ENCODE measurements at regions not wholly inside any gene's neighbourhood (a gene's known extent, or its start where the extent isn't known, plus 50 kb on each side); places are given as distances from the start of the nearest gene placed in this dataset.

DNA sequence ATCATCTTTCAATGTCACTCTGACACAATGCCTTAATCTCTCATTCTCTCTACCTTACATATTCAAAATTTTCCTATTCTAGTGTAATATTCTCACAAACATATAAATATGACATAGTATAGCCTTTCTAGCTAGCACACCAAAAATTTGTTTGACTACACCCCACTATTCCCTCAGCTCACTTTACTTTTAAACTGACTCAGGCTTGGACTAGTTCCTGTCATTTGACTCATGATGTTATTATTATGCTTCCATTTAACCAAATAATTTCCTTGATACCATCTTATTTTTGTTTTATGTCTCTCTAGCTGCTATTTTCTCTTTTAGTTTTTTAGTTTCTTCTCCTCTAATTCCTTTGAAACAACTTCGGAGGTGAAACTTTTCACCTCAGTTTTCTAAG is 1745.6 kb upstream of the PCDH20 start:
- H3K27me3 ChIP-seq (ENCODE audit: low read depth, low read length), result no peaks in the 10 kb centered on the region
- no peaks in the 10 kb centered on the region for H3K4me1 ChIP-seq (ENCODE audit: control insufficient read depth in 1 of 2, insufficient read depth in 2 of 2, low read length in 2 of 2)
- no peak overlapping the region for H3K27ac ChIP-seq (ENCODE audit: low read length)
- no peaks in the 10 kb centered on the region for H3K36me3 ChIP-seq (ENCODE audit: control insufficient read depth in 1 of 2, insufficient read depth in 2 of 2, low read length in 2 of 2)
- no peak overlapping the region for H3K4me3 ChIP-seq (ENCODE audit: low read depth in 1 of 2, low read length in 2 of 2)
- no peaks in the 10 kb centered on the region for H3K9me3 ChIP-seq (ENCODE audit: control insufficient read depth in 1 of 2, low read length in 2 of 2)

GRCh38 chr13:63156816-63157215 is 1741.2 kb upstream of the PCDH20 start:
- Histone ChIP-seq H3K27ac (ENCODE audit: low read length) (no peak overlapping the region), H3K9me3 (ENCODE audit: control insufficient read depth in 1 of 2, low read length in 2 of 2) (no peaks in the 10 kb centered on the region), H3K4me1 (ENCODE audit: control insufficient read depth in 1 of 2, insufficient read depth in 2 of 2, low read length in 2 of 2) (no peaks in the 10 kb centered on the region), H3K27me3 (ENCODE audit: low read depth, low read length) (no peaks in the 10 kb centered on the region), H3K4me3 (ENCODE audit: low read depth in 1 of 2, low read length in 2 of 2) (no peak overlapping the region), H3K36me3 (ENCODE audit: control insufficient read depth in 1 of 2, insufficient read depth in 2 of 2, low read length in 2 of 2) (no peaks in the 10 kb centered on the region)

DNA sequence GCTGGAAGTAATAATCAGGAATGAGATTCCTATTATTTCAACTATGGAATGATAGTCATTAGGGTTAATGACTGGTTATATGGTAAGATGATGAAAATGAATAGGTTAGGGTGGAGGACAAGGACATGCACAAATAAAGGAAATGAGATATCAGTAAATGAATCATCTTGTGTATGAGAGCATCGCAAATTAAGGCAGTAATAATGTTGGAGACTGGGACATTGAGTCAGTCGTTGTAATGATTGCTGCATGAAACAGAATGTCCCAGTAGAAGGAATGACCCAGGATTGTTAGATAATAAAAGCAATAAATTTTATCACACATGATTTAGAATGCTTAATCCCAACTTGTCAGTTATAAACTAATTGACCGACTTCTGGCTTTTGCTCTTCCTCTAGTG is 1733.7 kb upstream of the PCDH20 start:
- Histone ChIP-seq H3K27me3 (ENCODE audit: low read depth, low read length) (no peaks in the 10 kb centered on the region), H3K4me3 (ENCODE audit: low read depth in 1 of 2, low read length in 2 of 2) (no peak overlapping the region), H3K9me3 (ENCODE audit: control insufficient read depth in 1 of 2, low read length in 2 of 2) (no peaks in the 10 kb centered on the region), H3K27ac (ENCODE audit: low read length) (no peak overlapping the region), H3K4me1 (ENCODE audit: control insufficient read depth in 1 of 2, insufficient read depth in 2 of 2, low read length in 2 of 2) (no peaks in the 10 kb centered on the region), H3K36me3 (ENCODE audit: control insufficient read depth in 1 of 2, insufficient read depth in 2 of 2, low read length in 2 of 2) (no peaks in the 10 kb centered on the region)

DNA sequence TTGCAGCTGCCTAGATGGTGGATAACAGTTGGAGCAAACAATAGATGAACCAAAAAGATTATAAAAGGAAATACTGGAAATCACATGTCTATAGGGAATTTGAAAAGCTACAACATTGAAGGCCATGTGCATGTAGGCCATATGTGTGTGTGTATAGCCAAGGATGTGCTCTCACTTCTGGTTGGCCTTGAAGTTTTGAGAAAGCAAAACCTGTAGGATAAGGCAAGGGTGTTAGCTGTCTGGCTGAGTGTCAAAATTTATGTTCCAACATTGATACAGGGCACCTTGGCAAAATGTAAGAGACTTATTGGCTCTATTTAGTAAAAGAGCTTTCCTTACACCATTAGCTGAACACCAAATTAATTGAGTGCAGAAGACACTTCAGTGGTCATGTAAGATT is 1723.6 kb upstream of the PCDH20 start:
- no peaks in the 10 kb centered on the region for H3K36me3 ChIP-seq (ENCODE audit: control insufficient read depth in 1 of 2, insufficient read depth in 2 of 2, low read length in 2 of 2)
- no peaks in the 10 kb centered on the region for H3K27me3 ChIP-seq (ENCODE audit: low read depth, low read length)
- no peaks in the 10 kb centered on the region for H3K9me3 ChIP-seq (ENCODE audit: control insufficient read depth in 1 of 2, low read length in 2 of 2)
- H3K4me3 ChIP-seq (ENCODE audit: low read depth in 1 of 2, low read length in 2 of 2), result no peak overlapping the region
- no peaks in the 10 kb centered on the region for H3K4me1 ChIP-seq (ENCODE audit: control insufficient read depth in 1 of 2, insufficient read depth in 2 of 2, low read length in 2 of 2)
- no peak overlapping the region for H3K27ac ChIP-seq (ENCODE audit: low read length)

DNA sequence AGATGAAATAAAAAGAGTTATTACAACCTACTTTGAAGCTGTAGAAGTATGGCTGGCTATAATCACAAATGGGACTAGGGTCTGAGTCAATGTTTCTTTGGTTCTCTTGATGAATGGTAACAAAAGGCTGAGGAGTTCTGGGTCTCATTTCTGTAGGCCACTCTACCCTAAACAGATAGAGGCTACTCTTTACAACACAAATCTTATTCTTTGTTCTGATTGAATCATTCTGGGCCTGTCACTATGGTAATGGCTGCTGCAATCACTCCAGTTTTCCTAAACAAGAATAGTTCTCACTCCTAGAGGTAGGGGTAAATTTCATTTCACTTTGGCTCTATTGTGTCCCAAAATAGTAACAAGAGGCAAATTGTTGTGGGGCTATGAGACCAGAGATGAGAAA is 1714.3 kb upstream of the PCDH20 start:
- H3K4me3 ChIP-seq (ENCODE audit: low read depth in 1 of 2, low read length in 2 of 2), result no peak overlapping the region
- H3K4me1 ChIP-seq (ENCODE audit: control insufficient read depth in 1 of 2, insufficient read depth in 2 of 2, low read length in 2 of 2), result no peaks in the 10 kb centered on the region
- H3K9me3 ChIP-seq (ENCODE audit: control insufficient read depth in 1 of 2, low read length in 2 of 2), result no peaks in the 10 kb centered on the region
- no peak overlapping the region for H3K27ac ChIP-seq (ENCODE audit: low read length)
- H3K36me3 ChIP-seq (ENCODE audit: control insufficient read depth in 1 of 2, insufficient read depth in 2 of 2, low read length in 2 of 2), result no peaks in the 10 kb centered on the region
- no peaks in the 10 kb centered on the region for H3K27me3 ChIP-seq (ENCODE audit: low read depth, low read length)

DNA sequence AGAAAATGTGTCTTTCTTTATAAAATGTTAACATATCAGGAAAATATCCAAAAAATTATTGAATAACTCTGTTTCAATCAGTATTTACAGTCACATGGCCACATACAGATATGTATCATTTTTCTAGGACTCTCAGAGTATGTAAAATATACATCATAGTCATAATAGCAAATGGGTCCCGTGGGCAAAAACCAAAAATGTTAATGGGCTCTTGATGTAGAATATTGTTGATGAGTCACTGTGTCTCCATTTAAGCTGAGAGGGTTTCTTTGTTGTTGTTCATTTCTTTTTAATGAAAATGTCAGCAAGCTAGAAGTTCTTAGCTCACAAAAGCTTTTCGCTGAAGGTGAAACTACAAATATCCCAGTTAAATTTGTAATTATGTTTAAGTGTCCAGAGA is 1713.1 kb upstream of the PCDH20 start:
- Histone ChIP-seq H3K4me3 (ENCODE audit: low read depth in 1 of 2, low read length in 2 of 2) (no peak overlapping the region), H3K9me3 (ENCODE audit: control insufficient read depth in 1 of 2, low read length in 2 of 2) (no peaks in the 10 kb centered on the region), H3K27me3 (ENCODE audit: low read depth, low read length) (no peaks in the 10 kb centered on the region), H3K4me1 (ENCODE audit: control insufficient read depth in 1 of 2, insufficient read depth in 2 of 2, low read length in 2 of 2) (no peaks in the 10 kb centered on the region), H3K36me3 (ENCODE audit: control insufficient read depth in 1 of 2, insufficient read depth in 2 of 2, low read length in 2 of 2) (no peaks in the 10 kb centered on the region), H3K27ac (ENCODE audit: low read length) (no peak overlapping the region)

GRCh38 chr13:63124863-63125262 is 1709.2 kb upstream of the PCDH20 start:
- H3K27ac ChIP-seq (ENCODE audit: low read length), result no peak overlapping the region
- H3K9me3 ChIP-seq (ENCODE audit: control insufficient read depth in 1 of 2, low read length in 2 of 2), result no peaks in the 10 kb centered on the region
- H3K27me3 ChIP-seq (ENCODE audit: low read depth, low read length), result no peaks in the 10 kb centered on the region
- no peaks in the 10 kb centered on the region for H3K4me1 ChIP-seq (ENCODE audit: control insufficient read depth in 1 of 2, insufficient read depth in 2 of 2, low read length in 2 of 2)
- no peaks in the 10 kb centered on the region for H3K36me3 ChIP-seq (ENCODE audit: control insufficient read depth in 1 of 2, insufficient read depth in 2 of 2, low read length in 2 of 2)
- H3K4me3 ChIP-seq (ENCODE audit: low read depth in 1 of 2, low read length in 2 of 2), result no peak overlapping the region

DNA sequence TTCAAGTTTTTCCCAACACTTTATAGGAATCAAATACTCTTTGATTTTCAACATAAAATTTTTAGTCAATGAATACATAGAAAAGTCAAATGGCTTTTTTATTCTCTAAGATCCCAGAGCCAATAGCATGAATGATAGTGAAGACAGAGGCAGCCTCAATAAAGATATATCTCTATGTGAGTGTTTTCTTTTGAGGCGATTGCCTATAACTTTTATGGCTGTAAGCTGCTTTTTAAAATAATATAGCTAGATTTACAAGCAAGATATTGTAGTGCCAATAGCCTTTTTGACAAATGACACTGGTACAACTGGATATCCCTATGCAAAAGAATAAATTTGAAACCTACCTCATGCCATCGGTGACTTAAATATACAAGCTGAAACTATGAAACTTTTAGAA is 1705.2 kb upstream of the PCDH20 start:
- Histone ChIP-seq H3K27ac (ENCODE audit: low read length) (no peak overlapping the region), H3K27me3 (ENCODE audit: low read depth, low read length) (no peaks in the 10 kb centered on the region), H3K9me3 (ENCODE audit: control insufficient read depth in 1 of 2, low read length in 2 of 2) (no peaks in the 10 kb centered on the region), H3K4me3 (ENCODE audit: low read depth in 1 of 2, low read length in 2 of 2) (no peak overlapping the region), H3K4me1 (ENCODE audit: control insufficient read depth in 1 of 2, insufficient read depth in 2 of 2, low read length in 2 of 2) (no peaks in the 10 kb centered on the region), H3K36me3 (ENCODE audit: control insufficient read depth in 1 of 2, insufficient read depth in 2 of 2, low read length in 2 of 2) (no peaks in the 10 kb centered on the region)

DNA sequence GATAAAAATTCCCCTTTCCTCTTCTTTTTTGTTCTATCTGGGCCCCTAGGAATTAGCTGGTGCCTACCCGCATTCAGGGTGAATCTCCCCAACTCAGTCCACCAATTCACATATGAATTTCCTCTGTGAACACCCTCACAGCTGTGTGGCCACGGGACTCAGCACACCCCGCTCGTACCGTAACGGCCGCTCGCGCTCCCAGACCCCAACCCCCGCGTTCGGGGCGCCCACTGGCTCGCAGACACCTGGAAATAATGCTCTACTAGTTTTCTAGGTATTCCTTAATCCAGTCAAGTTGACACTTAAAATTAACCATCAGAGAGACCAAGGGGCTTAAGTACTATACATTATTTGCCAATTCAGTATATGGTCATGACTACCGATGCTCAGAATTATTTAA is 1702.1 kb upstream of the PCDH20 start:
- no peaks in the 10 kb centered on the region for H3K9me3 ChIP-seq (ENCODE audit: control insufficient read depth in 1 of 2, low read length in 2 of 2)
- H3K36me3 ChIP-seq (ENCODE audit: control insufficient read depth in 1 of 2, insufficient read depth in 2 of 2, low read length in 2 of 2), result no peaks in the 10 kb centered on the region
- H3K27me3 ChIP-seq (ENCODE audit: low read depth, low read length), result no peaks in the 10 kb centered on the region
- no peaks in the 10 kb centered on the region for H3K4me1 ChIP-seq (ENCODE audit: control insufficient read depth in 1 of 2, insufficient read depth in 2 of 2, low read length in 2 of 2)
- H3K4me3 ChIP-seq (ENCODE audit: low read depth in 1 of 2, low read length in 2 of 2), result no peak overlapping the region
- H3K27ac ChIP-seq (ENCODE audit: low read length), result no peak overlapping the region

- Histone ChIP-seq H3K4me1 (ENCODE audit: control insufficient read depth in 1 of 2, insufficient read depth in 2 of 2, low read length in 2 of 2) (no peaks in the 10 kb centered on the region), H3K36me3 (ENCODE audit: control insufficient read depth in 1 of 2, insufficient read depth in 2 of 2, low read length in 2 of 2) (no peaks in the 10 kb centered on the region), H3K9me3 (ENCODE audit: control insufficient read depth in 1 of 2, low read length in 2 of 2) (no peaks in the 10 kb centered on the region), H3K27me3 (ENCODE audit: low read depth, low read length) (no peaks in the 10 kb centered on the region), H3K4me3 (ENCODE audit: low read depth in 1 of 2, low read length in 2 of 2) (no peak overlapping the region), H3K27ac (ENCODE audit: low read length) (no peak overlapping the region)
These were observed 1697.2 kb upstream of the PCDH20 start for GRCh38 chr13:63112799-63113395.

DNA sequence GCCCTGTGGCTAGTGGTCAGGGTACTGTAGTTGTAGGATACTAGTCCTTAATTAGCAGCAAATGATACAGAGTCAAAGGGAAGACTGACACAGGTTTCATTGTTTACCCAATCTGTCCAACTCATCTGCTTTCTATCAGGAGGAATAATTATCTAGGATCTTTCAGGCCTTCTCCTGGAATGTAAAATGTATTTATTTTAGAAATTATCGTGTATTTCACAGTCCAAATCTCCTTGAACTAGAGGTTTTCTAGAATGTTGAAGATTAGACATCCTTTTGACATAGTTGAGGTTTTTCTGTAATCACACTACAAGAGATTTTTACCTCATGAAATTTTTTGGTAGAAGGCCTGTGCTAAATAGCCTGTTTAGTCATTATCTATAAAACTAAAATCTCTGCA is 1694.8 kb upstream of the PCDH20 start:
- Histone ChIP-seq H3K4me3 (ENCODE audit: low read depth in 1 of 2, low read length in 2 of 2) (no peak overlapping the region), H3K27me3 (ENCODE audit: low read depth, low read length) (no peaks in the 10 kb centered on the region), H3K9me3 (ENCODE audit: control insufficient read depth in 1 of 2, low read length in 2 of 2) (no peaks in the 10 kb centered on the region), H3K27ac (ENCODE audit: low read length) (no peak overlapping the region), H3K4me1 (ENCODE audit: control insufficient read depth in 1 of 2, insufficient read depth in 2 of 2, low read length in 2 of 2) (peaks cover 0 to 6% of the 10 kb centered on the region in 2 donors), H3K36me3 (ENCODE audit: control insufficient read depth in 1 of 2, insufficient read depth in 2 of 2, low read length in 2 of 2) (no peaks in the 10 kb centered on the region)

GRCh38 chr13:63107179-63107943 is 1691.7 kb upstream of the PCDH20 start:
- no peak overlapping the region for H3K4me3 ChIP-seq (ENCODE audit: low read depth in 1 of 2, low read length in 2 of 2)
- no peaks in the 10 kb centered on the region for H3K9me3 ChIP-seq (ENCODE audit: control insufficient read depth in 1 of 2, low read length in 2 of 2)

More at GRCh38 chr13:63107179-63107943, 1691.7 kb upstream of the PCDH20 start:
- Histone ChIP-seq H3K27me3 (ENCODE audit: low read depth, low read length) (no peaks in the 10 kb centered on the region), H3K27ac (ENCODE audit: low read length) (no peak overlapping the region), H3K36me3 (ENCODE audit: control insufficient read depth in 1 of 2, insufficient read depth in 2 of 2, low read length in 2 of 2) (no peaks in the 10 kb centered on the region), H3K4me1 (ENCODE audit: control insufficient read depth in 1 of 2, insufficient read depth in 2 of 2, low read length in 2 of 2) (peaks cover 0 to 6% of the 10 kb centered on the region in 2 donors)

Data from muscle layer of duodenum (tissue), 2 donors.